A549 (cell line): ENCODE measurements at regions not wholly inside any gene's neighbourhood (a gene's known extent, or its start where the extent isn't known, plus 50 kb on each side); places are given as distances from the start of the nearest gene placed in this dataset.

Source experiments
- ATAC-seq, 2 experiments: fragments of 200-7000 bp in 1 of 2; fragments of >200 bp in 1 of 2; cut with Nextera tagmentation in 1 of 2; cut with Tn5 transposase in 1 of 2; 3 replicates each; pipeline versions ENCODE4 v1.8.0 to v1.9.1; 2018 to 2020; ENCODE audit warnings: mild to moderate bottlenecking in 1 of 2, moderate library complexity in 1 of 2
- CTCF ChIA-PET: fragments of 300-600 bp; sonication (Branson Sonifier 250); formaldehyde crosslinking; extraction: SDS; loops from one replicate; lab custom pipeline; 2021; ENCODE audit warnings: antibody characterized with exemption, inconsistent platforms; lab: Yijun Ruan, JAX
- POLR2A ChIA-PET: fragments of 350-600 bp; formaldehyde crosslinking; extraction: SDS; loops from one replicate; lab custom pipeline; 2021; ENCODE audit warnings: antibody characterized with exemption, inconsistent platforms; lab: Yijun Ruan, JAX
- DNase-seq, 2 experiments: peaks; one replicate each; pipeline versions ENCODE4 v3.0.0 to v3.0.0-alpha.2; 2011 to 2016; ENCODE audit warnings: low read depth in 1 of 2, low spot score in 1 of 2
- FAIRE-seq: peaks from 2 replicates; lab custom pipeline; 2011; peaks lifted over from hg19 to GRCh38; lab: Jason Lieb, UNC
- H3K27ac ChIP-seq, 2 experiments: fragments of >200 bp; sonication (Bioruptor Twin); formaldehyde crosslinking; 3 replicates each; pipeline ENCODE4 v1.5.1; 2016 to 2017
- H3K4me1 ChIP-seq: fragments of >200 bp; sonication (Bioruptor Twin); formaldehyde crosslinking; 3 replicates; pipeline ENCODE4 v1.6.1; 2016
- H3K4me2 ChIP-seq: fragments of >200 bp; sonication (Bioruptor Twin); formaldehyde crosslinking; 3 replicates; pipeline ENCODE4 v1.6.1; 2016
- H3K4me3 ChIP-seq: fragments of >200 bp; sonication (Bioruptor Twin); formaldehyde crosslinking; 3 replicates; pipeline ENCODE4 v1.5.1; 2016
- H3K9me3 ChIP-seq: fragments of >200 bp; sonication (Bioruptor Twin); formaldehyde crosslinking; 3 replicates; pipeline ENCODE4 v1.6.1; 2016
- BHLHE40 ChIP-seq: IDR thresholded peaks from 2 replicates; pipeline ENCODE4 v1.6.1; 2012; ENCODE audit warnings: low read depth, low read length, inconsistent platforms
- CBX8 ChIP-seq: fragments of 200-600 bp; sonication (generic); IDR thresholded peaks from 2 replicates; pipeline ENCODE4 v1.6.1; 2016
- CHD2 ChIP-seq: fragments of 150-350 bp; IDR thresholded peaks from 2 replicates; pipeline ENCODE4 v1.6.1; 2014; ENCODE audit warnings: low read length; ENCODE audit not compliant: partially characterized antibody
- CHD4 ChIP-seq: fragments of 200-600 bp; sonication (generic); IDR thresholded peaks from 2 replicates; pipeline ENCODE4 v1.6.1; 2016; ENCODE audit warnings: antibody characterized with exemption, mild to moderate bottlenecking, borderline replicate concordance
- EHF ChIP-seq: fragments of 250-450 bp; sonication (Bioruptor Pico); IDR thresholded peaks from 2 replicates; pipeline ENCODE4 v1.5.0; 2020; ENCODE audit warnings: mild to moderate bottlenecking
- EP300 ChIP-seq, 2 experiments: fragments of >200 bp; sonication (Bioruptor Twin); formaldehyde crosslinking; IDR thresholded peaks; 2 replicates in 1 of 2; 3 replicates in 1 of 2; pipeline ENCODE4 v1.6.1; 2016 to 2017
- FOSB ChIP-seq: fragments of 250-450 bp; sonication (Bioruptor Pico); IDR thresholded peaks from 2 replicates; pipeline ENCODE4 v1.5.0; 2020; ENCODE audit warnings: mild to moderate bottlenecking, moderate library complexity
- FOSL2 ChIP-seq, 2 experiments: fragments of 450-650 bp in 1 of 2; fragments of >200 bp in 1 of 2; sonication (Bioruptor Twin) in 1 of 2; formaldehyde crosslinking; IDR thresholded peaks; 2 replicates each; pipeline versions ENCODE4 v1.5.0 to v1.6.1; 2016 to 2020; ENCODE audit warnings: mild to moderate bottlenecking in 1 of 2, moderate library complexity in 1 of 2
- GATA3 ChIP-seq: IDR thresholded peaks from 2 replicates; pipeline ENCODE4 v1.6.1; 2012; ENCODE audit warnings: borderline replicate concordance
- HEYL ChIP-seq: fragments of 250-450 bp; sonication (Bioruptor Pico); IDR thresholded peaks from 2 replicates; pipeline ENCODE4 v1.8.0; 2021; ENCODE audit warnings: mild to moderate bottlenecking, moderate library complexity
- JUNB ChIP-seq: fragments of >200 bp; sonication (Bioruptor Twin); formaldehyde crosslinking; IDR thresholded peaks from 2 replicates; pipeline ENCODE4 v1.6.1; 2016
- KDM5A ChIP-seq: fragments of 200-600 bp; sonication (generic); IDR thresholded peaks from 2 replicates; pipeline ENCODE4 v1.6.1; 2016; ENCODE audit warnings: antibody characterized with exemption, mild to moderate bottlenecking
- MYC ChIP-seq: IDR thresholded peaks from 2 replicates; pipeline ENCODE4 v1.6.1; 2012; ENCODE audit warnings: mild to moderate bottlenecking, inconsistent platforms, low read length, improper control_type of control experiment, borderline replicate concordance
- NPAS2 ChIP-seq: fragments of 250-450 bp; sonication (Bioruptor Pico); IDR thresholded peaks from 2 replicates; pipeline ENCODE4 v1.8.0; 2022; ENCODE audit warnings: mild to moderate bottlenecking, moderate library complexity, borderline replicate concordance
- PBX3 ChIP-seq: IDR thresholded peaks from 2 replicates; pipeline ENCODE4 v1.6.1; 2012
- POLR2A ChIP-seq: IDR thresholded peaks from 2 replicates; pipeline ENCODE4 v1.6.1; 2012; ENCODE audit warnings: mild to moderate bottlenecking, low read length
- RARB ChIP-seq: fragments of 250-450 bp; sonication (Bioruptor Pico); IDR thresholded peaks from 2 replicates; pipeline ENCODE4 v1.8.0; 2021; ENCODE audit warnings: mild to moderate bottlenecking, moderate library complexity
- RCOR1 ChIP-seq: fragments of 150-350 bp; IDR thresholded peaks from 2 replicates; pipeline ENCODE4 v1.6.1; 2014; ENCODE audit warnings: antibody characterized with exemption, low read length, low read depth
- RNF2 ChIP-seq: fragments of 200-600 bp; sonication (generic); IDR thresholded peaks from 2 replicates; pipeline ENCODE4 v1.6.1; 2016; ENCODE audit warnings: low read depth, mild to moderate bottlenecking, antibody characterized with exemption, moderate library complexity, borderline replicate concordance
- SREBF2 ChIP-seq: fragments of 450-650 bp; IDR thresholded peaks from 2 replicates; pipeline ENCODE4 v1.6.1; 2014; ENCODE audit warnings: mild to moderate bottlenecking, moderate library complexity
- ZC3H11A ChIP-seq: fragments of 450-650 bp; IDR thresholded peaks from 2 replicates; pipeline ENCODE4 v1.6.1; 2014; ENCODE audit warnings: antibody characterized with exemption, mild to moderate bottlenecking
- TF ChIP-seq, protein P1 (sequence below): fragments of 250-450 bp; sonication (Bioruptor Pico); IDR thresholded peaks from 2 replicates; pipeline ENCODE4 v1.5.0; 2020; ENCODE audit warnings: low read depth, mild to moderate bottlenecking, moderate library complexity
- TF ChIP-seq, protein P2 (sequence below): fragments of 450-650 bp; IDR thresholded peaks from 2 replicates; pipeline ENCODE4 v1.6.1; 2014; ENCODE audit warnings: antibody characterized with exemption
- TF ChIP-seq, protein P3 (sequence below): IDR thresholded peaks from 2 replicates; pipeline ENCODE4 v1.6.1; 2012; ENCODE audit warnings: low read depth, borderline replicate concordance

- Histone ChIP-seq H3K4me1 (no peaks in the 10 kb centered on the region), H3K4me2 (no peak overlapping the region), H3K9me3 (no peaks in the 10 kb centered on the region), H3K27ac (no peak overlapping the region), H3K4me3 (no peak overlapping the region)
- POLR2A ChIA-PET, result no interaction called here
- TF ChIP-seq CHD2 (no peak), PBX3 (no peak), SREBF2 (no peak), RARB (CRISPR knock-in tag) (no peak), RNF2 (no peak), EP300 (IDR thresholded peaks at IDR 0.05) (no peak), JUNB (no peak), NPAS2 (CRISPR knock-in tag) (no peak), BHLHE40 (no peak), HEYL (CRISPR knock-in tag) (no peak), MYC (no peak), POLR2A (no peak), FOSB (CRISPR knock-in tag) (no peak), KDM5A (no peak)
- TF ChIP-seq, protein P1, sequence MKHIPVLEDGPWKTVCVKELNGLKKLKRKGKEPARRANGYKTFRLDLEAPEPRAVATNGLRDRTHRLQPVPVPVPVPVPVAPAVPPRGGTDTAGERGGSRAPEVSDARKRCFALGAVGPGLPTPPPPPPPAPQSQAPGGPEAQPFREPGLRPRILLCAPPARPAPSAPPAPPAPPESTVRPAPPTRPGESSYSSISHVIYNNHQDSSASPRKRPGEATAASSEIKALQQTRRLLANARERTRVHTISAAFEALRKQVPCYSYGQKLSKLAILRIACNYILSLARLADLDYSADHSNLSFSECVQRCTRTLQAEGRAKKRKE (CRISPR knock-in tag), result no peak
- TF ChIP-seq, protein P2, sequence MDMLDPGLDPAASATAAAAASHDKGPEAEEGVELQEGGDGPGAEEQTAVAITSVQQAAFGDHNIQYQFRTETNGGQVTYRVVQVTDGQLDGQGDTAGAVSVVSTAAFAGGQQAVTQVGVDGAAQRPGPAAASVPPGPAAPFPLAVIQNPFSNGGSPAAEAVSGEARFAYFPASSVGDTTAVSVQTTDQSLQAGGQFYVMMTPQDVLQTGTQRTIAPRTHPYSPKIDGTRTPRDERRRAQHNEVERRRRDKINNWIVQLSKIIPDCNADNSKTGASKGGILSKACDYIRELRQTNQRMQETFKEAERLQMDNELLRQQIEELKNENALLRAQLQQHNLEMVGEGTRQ, result no peak
- CTCF ChIA-PET, result no interaction called here
- DNase-seq (no peak), FAIRE-seq (no peak), ATAC-seq (no peak)
These were observed 945.0 kb upstream of the PCDH20 start for GRCh38 chr13:62360609-62361008.

DNA sequence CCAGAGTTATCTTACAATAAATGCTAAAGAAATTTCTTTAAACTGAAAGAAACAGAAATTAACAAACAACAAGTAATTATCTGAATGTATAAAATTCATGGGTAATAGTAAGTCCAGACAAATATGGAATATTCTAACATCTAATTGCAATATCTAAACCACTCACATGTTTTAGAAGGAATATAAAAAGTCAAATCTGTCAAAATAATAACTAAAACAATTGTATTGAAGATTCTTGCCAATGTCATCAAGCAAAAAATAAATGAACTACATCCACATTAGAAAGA lies 942.9 kb upstream of the PCDH20 start:
- no peak for TF ChIP-seq RCOR1
- no peak for TF ChIP-seq CHD4
- TF ChIP-seq FOSL2 (IDR thresholded peaks at IDR 0.05), result no peak
- no peak for TF ChIP-seq FOSL2 (CRISPR knock-in tag; IDR thresholded peaks at IDR 0.05)
- TF ChIP-seq CBX8, result no peak
- TF ChIP-seq, protein P2, result no peak
- no peak for TF ChIP-seq SREBF2
- TF ChIP-seq, protein P3, sequence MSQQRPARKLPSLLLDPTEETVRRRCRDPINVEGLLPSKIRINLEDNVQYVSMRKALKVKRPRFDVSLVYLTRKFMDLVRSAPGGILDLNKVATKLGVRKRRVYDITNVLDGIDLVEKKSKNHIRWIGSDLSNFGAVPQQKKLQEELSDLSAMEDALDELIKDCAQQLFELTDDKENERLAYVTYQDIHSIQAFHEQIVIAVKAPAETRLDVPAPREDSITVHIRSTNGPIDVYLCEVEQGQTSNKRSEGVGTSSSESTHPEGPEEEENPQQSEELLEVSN, result no peak
- no peak for TF ChIP-seq EP300 (IDR thresholded peaks at IDR 0.05)
- TF ChIP-seq EHF (CRISPR knock-in tag), result no peak
- TF ChIP-seq GATA3, result no peak
- no peak for TF ChIP-seq HEYL (CRISPR knock-in tag)
- no peak for TF ChIP-seq ZC3H11A
- TF ChIP-seq, protein P1 (CRISPR knock-in tag), result no peak
- Histone ChIP-seq H3K27ac (no peak overlapping the region), H3K4me2 (no peak overlapping the region), H3K4me1 (no peaks in the 10 kb centered on the region), H3K4me3 (no peak overlapping the region), H3K9me3 (no peaks in the 10 kb centered on the region)
- POLR2A ChIA-PET, result no interaction called here
- ATAC-seq, result no peak
- CTCF ChIA-PET, result interaction anchor here (0.8 to 1.7 kb wide), 4 partner anchors 9 to 240 kb away, joined by 3 to 5 read pairs (median 3); no protein-coding TSS in a partner anchor
- no peak for DNase-seq
- no peak for FAIRE-seq
